ENCODE measurements at regions not wholly inside any gene's neighbourhood (a gene's known extent, or its start where the extent isn't known, plus 50 kb on each side); places are given as distances from the start of the nearest gene placed in this dataset.

GRCh38 chr12:62129291-62129690, 130.9 kb upstream of the USP15 start:
- TF ChIP-seq, protein P1, sequence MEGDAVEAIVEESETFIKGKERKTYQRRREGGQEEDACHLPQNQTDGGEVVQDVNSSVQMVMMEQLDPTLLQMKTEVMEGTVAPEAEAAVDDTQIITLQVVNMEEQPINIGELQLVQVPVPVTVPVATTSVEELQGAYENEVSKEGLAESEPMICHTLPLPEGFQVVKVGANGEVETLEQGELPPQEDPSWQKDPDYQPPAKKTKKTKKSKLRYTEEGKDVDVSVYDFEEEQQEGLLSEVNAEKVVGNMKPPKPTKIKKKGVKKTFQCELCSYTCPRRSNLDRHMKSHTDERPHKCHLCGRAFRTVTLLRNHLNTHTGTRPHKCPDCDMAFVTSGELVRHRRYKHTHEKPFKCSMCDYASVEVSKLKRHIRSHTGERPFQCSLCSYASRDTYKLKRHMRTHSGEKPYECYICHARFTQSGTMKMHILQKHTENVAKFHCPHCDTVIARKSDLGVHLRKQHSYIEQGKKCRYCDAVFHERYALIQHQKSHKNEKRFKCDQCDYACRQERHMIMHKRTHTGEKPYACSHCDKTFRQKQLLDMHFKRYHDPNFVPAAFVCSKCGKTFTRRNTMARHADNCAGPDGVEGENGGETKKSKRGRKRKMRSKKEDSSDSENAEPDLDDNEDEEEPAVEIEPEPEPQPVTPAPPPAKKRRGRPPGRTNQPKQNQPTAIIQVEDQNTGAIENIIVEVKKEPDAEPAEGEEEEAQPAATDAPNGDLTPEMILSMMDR (IDR thresholded peaks at IDR 0.05; ENCODE audit: low read depth, low read length) = no peak
- H3K27me3 ChIP-seq (ENCODE audit: insufficient read depth, low read depth, severe bottlenecking) = no peaks in the 10 kb centered on the region
- H3K4me3 ChIP-seq (ENCODE audit: low read depth, low read length) = no peak overlapping the region
- no peak overlapping the region for H3K27ac ChIP-seq
- no peaks in the 10 kb centered on the region for H3K9me3 ChIP-seq (ENCODE audit: severe bottlenecking)
- DNase-seq = no peak
- H3K36me3 ChIP-seq = no peaks in the 10 kb centered on the region

DNA sequence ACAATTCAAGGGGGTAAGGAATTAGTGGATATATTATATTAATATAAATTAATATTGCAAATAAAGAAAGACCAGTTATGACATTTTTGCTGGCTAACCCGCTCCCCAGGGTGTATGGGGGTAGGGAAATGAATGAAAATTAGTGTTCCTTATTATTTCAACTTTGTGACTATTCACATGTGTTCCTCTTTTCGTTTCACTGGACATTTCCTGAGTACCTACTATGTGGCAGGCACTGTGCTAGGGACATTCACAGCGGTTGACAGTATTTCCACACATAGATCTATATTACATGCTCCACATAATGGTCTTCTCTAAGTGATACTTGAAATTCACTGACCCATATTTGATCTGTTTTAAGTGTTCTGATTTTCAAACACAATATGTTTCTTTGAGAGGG, 129.8 kb upstream of the USP15 start:
- Histone ChIP-seq H3K27me3 (ENCODE audit: insufficient read depth, low read depth, severe bottlenecking) (no peaks in the 10 kb centered on the region), H3K9me3 (ENCODE audit: severe bottlenecking) (no peaks in the 10 kb centered on the region), H3K36me3 (no peaks in the 10 kb centered on the region), H3K27ac (no peak overlapping the region), H3K4me3 (ENCODE audit: low read depth, low read length) (no peak overlapping the region)
- no peak for DNase-seq
- TF ChIP-seq, protein P1 (IDR thresholded peaks at IDR 0.05; ENCODE audit: low read depth, low read length) = no peak

GRCh38 chr12:62130834-62131552, 129.2 kb upstream of the USP15 start:
- no peaks in the 10 kb centered on the region for H3K9me3 ChIP-seq (ENCODE audit: severe bottlenecking)
- TF ChIP-seq, protein P1 (IDR thresholded peaks at IDR 0.05; ENCODE audit: low read depth, low read length) = no peak
- H3K4me3 ChIP-seq (ENCODE audit: low read depth, low read length) = no peak overlapping the region
- H3K36me3 ChIP-seq = no peaks in the 10 kb centered on the region
- no peak for DNase-seq
- H3K27ac ChIP-seq = no peak overlapping the region
- H3K27me3 ChIP-seq (ENCODE audit: insufficient read depth, low read depth, severe bottlenecking) = no peaks in the 10 kb centered on the region

DNA sequence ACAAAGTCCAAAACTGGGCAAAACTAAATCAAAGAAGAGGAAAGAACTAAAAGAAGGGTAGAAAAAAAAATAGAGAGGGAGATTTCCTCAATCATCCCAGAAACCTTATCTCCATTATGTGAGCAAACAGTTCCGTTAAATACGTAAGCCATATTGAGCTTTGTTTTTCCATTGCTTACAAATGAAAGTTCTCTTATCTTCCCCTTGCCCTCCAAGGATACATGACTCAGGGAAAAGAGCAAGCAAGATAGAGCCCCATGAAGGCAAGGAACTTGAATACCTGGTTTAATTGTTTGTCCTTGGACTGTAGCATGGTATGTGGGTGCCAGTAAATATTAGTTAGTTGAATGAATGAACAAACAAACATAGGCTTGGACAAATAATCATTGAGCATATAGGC, 126.8 kb upstream of the USP15 start:
- Histone ChIP-seq H3K36me3 (no peaks in the 10 kb centered on the region), H3K27me3 (ENCODE audit: insufficient read depth, low read depth, severe bottlenecking) (no peaks in the 10 kb centered on the region), H3K4me3 (ENCODE audit: low read depth, low read length) (no peak overlapping the region), H3K9me3 (ENCODE audit: severe bottlenecking) (no peaks in the 10 kb centered on the region), H3K27ac (no peak overlapping the region)
- TF ChIP-seq, protein P1 (IDR thresholded peaks at IDR 0.05; ENCODE audit: low read depth, low read length) = no peak
- no peak for DNase-seq

DNA sequence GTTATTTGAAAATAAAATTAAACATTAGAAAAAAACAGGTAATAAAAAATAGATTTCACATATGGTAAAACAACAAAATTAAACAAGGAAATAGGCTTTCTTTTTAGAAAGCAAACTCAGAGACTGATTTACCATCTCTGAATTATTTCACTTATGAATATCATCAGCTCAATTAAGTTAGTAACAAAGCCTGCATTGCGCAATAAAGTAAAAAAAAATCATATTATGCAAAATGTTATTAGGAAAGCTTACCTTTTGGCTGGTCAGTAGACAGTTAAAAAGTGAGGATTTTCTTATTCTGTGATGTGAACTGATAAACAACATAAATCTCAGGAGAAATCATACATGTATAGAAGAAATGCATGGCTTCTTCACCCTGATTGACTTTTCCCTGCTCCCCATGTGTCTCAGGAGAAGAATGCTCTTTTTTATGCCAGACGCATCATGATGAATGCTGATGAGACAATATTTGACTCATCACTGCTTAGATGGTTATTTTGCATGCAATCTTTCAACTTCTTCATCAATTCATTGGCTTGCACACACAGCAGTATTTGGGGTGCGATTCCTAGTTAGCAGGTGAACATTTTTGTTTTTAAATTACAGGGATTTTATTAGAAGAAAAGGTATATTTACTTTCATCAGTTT, 124.5 kb upstream of the USP15 start:
- Histone ChIP-seq H3K27ac (no peak overlapping the region), H3K36me3 (no peaks in the 10 kb centered on the region), H3K27me3 (ENCODE audit: insufficient read depth, low read depth, severe bottlenecking) (no peaks in the 10 kb centered on the region), H3K4me3 (ENCODE audit: low read depth, low read length) (no peak overlapping the region), H3K9me3 (ENCODE audit: severe bottlenecking) (no peaks in the 10 kb centered on the region)
- TF ChIP-seq, protein P1 (IDR thresholded peaks at IDR 0.05; ENCODE audit: low read depth, low read length) = no peak
- no peak for DNase-seq

Data from WERI-Rb-1 (cell line).